ENCODE measurements at regions not wholly inside any gene's neighbourhood (a gene's known extent, or its start where the extent isn't known, plus 50 kb on each side); places are given as distances from the start of the nearest gene placed in this dataset.

DNA sequence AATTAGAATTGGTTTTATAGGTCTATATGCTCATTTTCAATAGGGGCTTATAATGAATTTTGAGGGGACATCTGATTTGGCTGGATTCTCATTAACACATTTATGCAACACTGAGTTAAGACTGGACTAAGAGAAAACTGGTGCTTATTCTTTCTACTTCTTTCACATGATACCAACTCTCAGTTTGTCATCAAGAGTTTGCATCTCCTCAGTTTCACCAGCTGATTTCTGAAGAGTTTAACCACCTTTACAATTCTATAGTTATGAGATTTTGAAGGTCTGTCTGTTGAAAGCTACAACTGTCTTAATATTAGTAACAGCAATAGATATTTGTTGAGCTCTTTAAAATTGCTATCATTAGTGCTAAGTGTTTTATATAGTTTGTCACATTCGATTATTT, 867.0 kb upstream of the SORCS1 start (continued):
- TF ChIP-seq, protein P1, sequence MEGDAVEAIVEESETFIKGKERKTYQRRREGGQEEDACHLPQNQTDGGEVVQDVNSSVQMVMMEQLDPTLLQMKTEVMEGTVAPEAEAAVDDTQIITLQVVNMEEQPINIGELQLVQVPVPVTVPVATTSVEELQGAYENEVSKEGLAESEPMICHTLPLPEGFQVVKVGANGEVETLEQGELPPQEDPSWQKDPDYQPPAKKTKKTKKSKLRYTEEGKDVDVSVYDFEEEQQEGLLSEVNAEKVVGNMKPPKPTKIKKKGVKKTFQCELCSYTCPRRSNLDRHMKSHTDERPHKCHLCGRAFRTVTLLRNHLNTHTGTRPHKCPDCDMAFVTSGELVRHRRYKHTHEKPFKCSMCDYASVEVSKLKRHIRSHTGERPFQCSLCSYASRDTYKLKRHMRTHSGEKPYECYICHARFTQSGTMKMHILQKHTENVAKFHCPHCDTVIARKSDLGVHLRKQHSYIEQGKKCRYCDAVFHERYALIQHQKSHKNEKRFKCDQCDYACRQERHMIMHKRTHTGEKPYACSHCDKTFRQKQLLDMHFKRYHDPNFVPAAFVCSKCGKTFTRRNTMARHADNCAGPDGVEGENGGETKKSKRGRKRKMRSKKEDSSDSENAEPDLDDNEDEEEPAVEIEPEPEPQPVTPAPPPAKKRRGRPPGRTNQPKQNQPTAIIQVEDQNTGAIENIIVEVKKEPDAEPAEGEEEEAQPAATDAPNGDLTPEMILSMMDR (IDR thresholded peaks at IDR 0.05; ENCODE audit: low read depth, low read length, missing input control): no peak
- TF ChIP-seq TAF1 (conservative IDR thresholded peaks at IDR 0.05): no peak
- TF ChIP-seq RAD21 (IDR thresholded peaks at IDR 0.05): no peak
- TF ChIP-seq EGR1 (IDR thresholded peaks at IDR 0.05; ENCODE audit: low read depth in 2 of 2): no peak
- TF ChIP-seq GABPA (IDR thresholded peaks at IDR 0.05 in 1 of 2, conservative IDR thresholded peaks at IDR 0.05 in 1 of 2): no peak
- TF ChIP-seq, protein P2, sequence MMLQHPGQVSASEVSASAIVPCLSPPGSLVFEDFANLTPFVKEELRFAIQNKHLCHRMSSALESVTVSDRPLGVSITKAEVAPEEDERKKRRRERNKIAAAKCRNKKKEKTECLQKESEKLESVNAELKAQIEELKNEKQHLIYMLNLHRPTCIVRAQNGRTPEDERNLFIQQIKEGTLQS (IDR thresholded peaks at IDR 0.05): no peak
- TF ChIP-seq YY1 (IDR thresholded peaks at IDR 0.05): no peak

- TF ChIP-seq TAF1 (conservative IDR thresholded peaks at IDR 0.05): no peak
- no peak for TF ChIP-seq RAD21 (IDR thresholded peaks at IDR 0.05)
- Histone ChIP-seq H3K27ac (ENCODE audit: low read depth in 1 of 2, low read length in 2 of 2) (no peak overlapping the region), H3K9ac (ENCODE audit: low read depth in 1 of 2, low read length in 2 of 2) (no peak overlapping the region), H3K36me3 (ENCODE audit: control insufficient read depth in 4 of 4, insufficient read depth in 3 of 4, low read depth in 1 of 4, low read length in 3 of 4) (no peaks in the 10 kb centered on the region), H3K27me3 (ENCODE audit: control insufficient read depth in 4 of 4, insufficient read depth in 4 of 4, low read length in 3 of 4) (no peaks in the 10 kb centered on the region), H3K9me3 (ENCODE audit: control insufficient read depth in 4 of 4, low read length in 3 of 4) (peaks cover 0 to 2% (median 0%) of the 10 kb centered on the region in 4 donors), H3K4me3 (ENCODE audit: low read depth in 1 of 3, low read length in 3 of 3) (no peak overlapping the region), H3K4me1 (ENCODE audit: control insufficient read depth in 4 of 4, insufficient read depth in 4 of 4, low read length in 3 of 4) (no peaks in the 10 kb centered on the region)
- WGBS: 95% methylated on average over 1 of the region's 1 CpG
- no peak for DNase-seq (ENCODE audit: low spot score)
Measured at GRCh38 chr10:108014902-108015177, 850.3 kb upstream of the SORCS1 start.

- Histone ChIP-seq H3K4me1 (ENCODE audit: control insufficient read depth in 4 of 4, insufficient read depth in 4 of 4, low read length in 3 of 4) (no peaks in the 10 kb centered on the region), H3K27me3 (ENCODE audit: control insufficient read depth in 4 of 4, insufficient read depth in 4 of 4, low read length in 3 of 4) (no peaks in the 10 kb centered on the region), H3K36me3 (ENCODE audit: control insufficient read depth in 4 of 4, insufficient read depth in 3 of 4, low read depth in 1 of 4, low read length in 3 of 4) (no peaks in the 10 kb centered on the region), H3K27ac (ENCODE audit: low read depth in 1 of 2, low read length in 2 of 2) (no peak overlapping the region), H3K9me3 (ENCODE audit: control insufficient read depth in 4 of 4, low read length in 3 of 4) (no peaks in the 10 kb centered on the region), H3K9ac (ENCODE audit: low read depth in 1 of 2, low read length in 2 of 2) (no peak overlapping the region), H3K4me3 (ENCODE audit: low read depth in 1 of 3, low read length in 3 of 3) (no peak overlapping the region)
- no peak for DNase-seq (ENCODE audit: low spot score)
- no peak for TF ChIP-seq NR2F2 (IDR thresholded peaks at IDR 0.05)
- no peak for TF ChIP-seq GABPA (IDR thresholded peaks at IDR 0.05 in 1 of 2, conservative IDR thresholded peaks at IDR 0.05 in 1 of 2)
- TF ChIP-seq RAD21 (IDR thresholded peaks at IDR 0.05): no peak
- no peak for TF ChIP-seq ZBTB33 (IDR thresholded peaks at IDR 0.05)
- TF ChIP-seq REST (IDR thresholded peaks at IDR 0.05): no peak
- TF ChIP-seq TAF1 (conservative IDR thresholded peaks at IDR 0.05): no peak
- TF ChIP-seq MAX (IDR thresholded peaks at IDR 0.05): no peak
- TF ChIP-seq HNF4G (IDR thresholded peaks at IDR 0.05): no peak
- no peak for TF ChIP-seq FOXA2 (IDR thresholded peaks at IDR 0.05)
- TF ChIP-seq, protein P2 (IDR thresholded peaks at IDR 0.05): no peak
- WGBS: 66% methylated on average over 4 of the region's 4 CpGs
Measured at GRCh38 chr10:108014145-108014901, 849.8 kb upstream of the SORCS1 start.

Measured in liver (tissue), 8 donors.